ENCODE measurements at regions not wholly inside any gene's neighbourhood (a gene's known extent, or its start where the extent isn't known, plus 50 kb on each side); places are given as distances from the start of the nearest gene placed in this dataset.
"Not testable (repeated sequence)": the region's sequence is repeated elsewhere in the genome, so short reads cannot be mapped to it uniquely, and the experiment has no call there.

GRCh38 chr1:115164484-115164883, 75.2 kb upstream of the TSPAN2 start:
- Histone ChIP-seq H3K9me3 (ENCODE audit: control insufficient read depth in 2 of 2, low read length in 2 of 2) (no peaks in the 10 kb centered on the region), H3K9ac (ENCODE audit: low read length in 2 of 2) (no peak overlapping the region), H3K36me3 (ENCODE audit: control insufficient read depth in 2 of 2, insufficient read depth in 2 of 2, low read length in 2 of 2) (no peaks in the 10 kb centered on the region), H3K27ac (ENCODE audit: low read length) (no peak overlapping the region), H3K4me3 (ENCODE audit: low read length in 2 of 2) (no peak overlapping the region), H3K27me3 (ENCODE audit: control insufficient read depth in 1 of 2, insufficient read depth in 2 of 2, low read length in 2 of 2) (no peaks in the 10 kb centered on the region), H3K4me1 (ENCODE audit: control insufficient read depth, insufficient read depth, low read length) (no peaks in the 10 kb centered on the region)

- Histone ChIP-seq H3K4me1 (ENCODE audit: control insufficient read depth, insufficient read depth, low read length) (peaks cover 8% of the 10 kb centered on the region), H3K27me3 (ENCODE audit: control insufficient read depth in 1 of 2, insufficient read depth in 2 of 2, low read length in 2 of 2) (no peaks in the 10 kb centered on the region), H3K27ac (ENCODE audit: low read length) (no peak overlapping the region), H3K9me3 (ENCODE audit: control insufficient read depth in 2 of 2, low read length in 2 of 2) (no peaks in the 10 kb centered on the region), H3K9ac (ENCODE audit: low read length in 2 of 2) (no peak overlapping the region), H3K36me3 (ENCODE audit: control insufficient read depth in 2 of 2, insufficient read depth in 2 of 2, low read length in 2 of 2) (no peaks in the 10 kb centered on the region), H3K4me3 (ENCODE audit: low read length in 2 of 2) (no peak overlapping the region)
These were observed 71.4 kb upstream of the TSPAN2 start for GRCh38 chr1:115160728-115161127.

GRCh38 chr1:115159958-115160357, 70.7 kb upstream of the TSPAN2 start:
- no peak overlapping the region for H3K4me3 ChIP-seq (ENCODE audit: low read length in 2 of 2)
- no peaks in the 10 kb centered on the region for H3K36me3 ChIP-seq (ENCODE audit: control insufficient read depth in 2 of 2, insufficient read depth in 2 of 2, low read length in 2 of 2)

GRCh38 chr1:115158181-115158580, 68.9 kb upstream of the TSPAN2 start:
- Histone ChIP-seq H3K36me3 (ENCODE audit: control insufficient read depth in 2 of 2, insufficient read depth in 2 of 2, low read length in 2 of 2) (no peaks in the 10 kb centered on the region), H3K27me3 (ENCODE audit: control insufficient read depth in 1 of 2, insufficient read depth in 2 of 2, low read length in 2 of 2) (no peaks in the 10 kb centered on the region), H3K27ac (ENCODE audit: low read length) (no peak overlapping the region), H3K4me3 (ENCODE audit: low read length in 2 of 2) (no peak overlapping the region), H3K9ac (ENCODE audit: low read length in 2 of 2) (no peak overlapping the region), H3K4me1 (ENCODE audit: control insufficient read depth, insufficient read depth, low read length) (peaks cover 8% of the 10 kb centered on the region), H3K9me3 (ENCODE audit: control insufficient read depth in 2 of 2, low read length in 2 of 2) (no peaks in the 10 kb centered on the region)

More at GRCh38 chr1:115159958-115160357, 70.7 kb upstream of the TSPAN2 start:
- no peak overlapping the region for H3K27ac ChIP-seq (ENCODE audit: low read length)
- peaks cover 8% of the 10 kb centered on the region for H3K4me1 ChIP-seq (ENCODE audit: control insufficient read depth, insufficient read depth, low read length)
- H3K9me3 ChIP-seq (ENCODE audit: control insufficient read depth in 2 of 2, low read length in 2 of 2): no peaks in the 10 kb centered on the region
- H3K9ac ChIP-seq (ENCODE audit: low read length in 2 of 2): no peak overlapping the region
- no peaks in the 10 kb centered on the region for H3K27me3 ChIP-seq (ENCODE audit: control insufficient read depth in 1 of 2, insufficient read depth in 2 of 2, low read length in 2 of 2)

- H3K4me1 ChIP-seq (ENCODE audit: control insufficient read depth, insufficient read depth, low read length): peaks cover 8% of the 10 kb centered on the region
These were observed 67.6 kb upstream of the TSPAN2 start for GRCh38 chr1:115156826-115157468.

GRCh38 chr1:115153966-115154557, 64.8 kb upstream of the TSPAN2 start:
- no peak overlapping the region for H3K9ac ChIP-seq (ENCODE audit: low read length in 2 of 2)
- peaks cover 8% of the 10 kb centered on the region for H3K4me1 ChIP-seq (ENCODE audit: control insufficient read depth, insufficient read depth, low read length)
- H3K9me3 ChIP-seq (ENCODE audit: control insufficient read depth in 2 of 2, low read length in 2 of 2): no peaks in the 10 kb centered on the region
- no peaks in the 10 kb centered on the region for H3K27me3 ChIP-seq (ENCODE audit: control insufficient read depth in 1 of 2, insufficient read depth in 2 of 2, low read length in 2 of 2)
- no peaks in the 10 kb centered on the region for H3K36me3 ChIP-seq (ENCODE audit: control insufficient read depth in 2 of 2, insufficient read depth in 2 of 2, low read length in 2 of 2)
- H3K27ac ChIP-seq (ENCODE audit: low read length): no peak overlapping the region
- no peak overlapping the region for H3K4me3 ChIP-seq (ENCODE audit: low read length in 2 of 2)

More at GRCh38 chr1:115156826-115157468, 67.6 kb upstream of the TSPAN2 start:
- no peak overlapping the region for H3K27ac ChIP-seq (ENCODE audit: low read length)
- no peak overlapping the region for H3K4me3 ChIP-seq (ENCODE audit: low read length in 2 of 2)
- H3K36me3 ChIP-seq (ENCODE audit: control insufficient read depth in 2 of 2, insufficient read depth in 2 of 2, low read length in 2 of 2): no peaks in the 10 kb centered on the region
- H3K9me3 ChIP-seq (ENCODE audit: control insufficient read depth in 2 of 2, low read length in 2 of 2): no peaks in the 10 kb centered on the region
- no peaks in the 10 kb centered on the region for H3K27me3 ChIP-seq (ENCODE audit: control insufficient read depth in 1 of 2, insufficient read depth in 2 of 2, low read length in 2 of 2)
- H3K9ac ChIP-seq (ENCODE audit: low read length in 2 of 2): no peak overlapping the region

GRCh38 chr1:115147928-115148327, 58.6 kb upstream of the TSPAN2 start:
- H3K27ac ChIP-seq (ENCODE audit: low read length); H3K9me3 ChIP-seq (ENCODE audit: control insufficient read depth in 2 of 2, low read length in 2 of 2); H3K4me1 ChIP-seq (ENCODE audit: control insufficient read depth, insufficient read depth, low read length); H3K9ac ChIP-seq (ENCODE audit: low read length in 2 of 2); H3K36me3 ChIP-seq (ENCODE audit: control insufficient read depth in 2 of 2, insufficient read depth in 2 of 2, low read length in 2 of 2); H3K27me3 ChIP-seq (ENCODE audit: control insufficient read depth in 1 of 2, insufficient read depth in 2 of 2, low read length in 2 of 2); H3K4me3 ChIP-seq (ENCODE audit: low read length in 2 of 2): not testable (repeated sequence)

- Histone ChIP-seq H3K36me3 (ENCODE audit: control insufficient read depth in 2 of 2, insufficient read depth in 2 of 2, low read length in 2 of 2) (no peaks in the 10 kb centered on the region), H3K9ac (ENCODE audit: low read length in 2 of 2) (no peak overlapping the region), H3K4me1 (ENCODE audit: control insufficient read depth, insufficient read depth, low read length) (no peaks in the 10 kb centered on the region), H3K9me3 (ENCODE audit: control insufficient read depth in 2 of 2, low read length in 2 of 2) (no peaks in the 10 kb centered on the region), H3K4me3 (ENCODE audit: low read length in 2 of 2) (no peak overlapping the region), H3K27ac (ENCODE audit: low read length) (no peak overlapping the region), H3K27me3 (ENCODE audit: control insufficient read depth in 1 of 2, insufficient read depth in 2 of 2, low read length in 2 of 2) (peaks cover 0 to 3% of the 10 kb centered on the region in 2 donors)
These were observed 55.9 kb upstream of the TSPAN2 start for GRCh38 chr1:115145226-115145625.

GRCh38 chr1:115144176-115144575, 54.9 kb upstream of the TSPAN2 start:
- no peak overlapping the region for H3K9ac ChIP-seq (ENCODE audit: low read length in 2 of 2)
- H3K27ac ChIP-seq (ENCODE audit: low read length): no peak overlapping the region
- H3K9me3 ChIP-seq (ENCODE audit: control insufficient read depth in 2 of 2, low read length in 2 of 2): no peaks in the 10 kb centered on the region
- H3K4me3 ChIP-seq (ENCODE audit: low read length in 2 of 2): no peak overlapping the region
- H3K4me1 ChIP-seq (ENCODE audit: control insufficient read depth, insufficient read depth, low read length): peaks cover 1% of the 10 kb centered on the region
- H3K36me3 ChIP-seq (ENCODE audit: control insufficient read depth in 2 of 2, insufficient read depth in 2 of 2, low read length in 2 of 2): no peaks in the 10 kb centered on the region
- H3K27me3 ChIP-seq (ENCODE audit: control insufficient read depth in 1 of 2, insufficient read depth in 2 of 2, low read length in 2 of 2): peaks cover 0 to 3% of the 10 kb centered on the region in 2 donors

- peaks cover 3% of the 10 kb centered on the region for H3K4me1 ChIP-seq (ENCODE audit: control insufficient read depth, insufficient read depth, low read length)
- peaks cover 0 to 3% of the 10 kb centered on the region in 2 donors for H3K27me3 ChIP-seq (ENCODE audit: control insufficient read depth in 1 of 2, insufficient read depth in 2 of 2, low read length in 2 of 2)
- no peak overlapping the region for H3K4me3 ChIP-seq (ENCODE audit: low read length in 2 of 2)
- H3K9me3 ChIP-seq (ENCODE audit: control insufficient read depth in 2 of 2, low read length in 2 of 2): no peaks in the 10 kb centered on the region
- no peak overlapping the region for H3K9ac ChIP-seq (ENCODE audit: low read length in 2 of 2)
- no peak overlapping the region for H3K27ac ChIP-seq (ENCODE audit: low read length)
- H3K36me3 ChIP-seq (ENCODE audit: control insufficient read depth in 2 of 2, insufficient read depth in 2 of 2, low read length in 2 of 2): no peaks in the 10 kb centered on the region
These were observed 53.3 kb upstream of the TSPAN2 start for GRCh38 chr1:115142616-115143015.

- no peak overlapping the region for H3K9ac ChIP-seq (ENCODE audit: low read length in 2 of 2)
- H3K9me3 ChIP-seq (ENCODE audit: control insufficient read depth in 2 of 2, low read length in 2 of 2): no peaks in the 10 kb centered on the region
- no peak overlapping the region for H3K4me3 ChIP-seq (ENCODE audit: low read length in 2 of 2)
- H3K27ac ChIP-seq (ENCODE audit: low read length): no peak overlapping the region
- H3K27me3 ChIP-seq (ENCODE audit: control insufficient read depth in 1 of 2, insufficient read depth in 2 of 2, low read length in 2 of 2): peaks cover 0 to 3% of the 10 kb centered on the region in 2 donors
- no peaks in the 10 kb centered on the region for H3K36me3 ChIP-seq (ENCODE audit: control insufficient read depth in 2 of 2, insufficient read depth in 2 of 2, low read length in 2 of 2)
- peaks cover 3% of the 10 kb centered on the region for H3K4me1 ChIP-seq (ENCODE audit: control insufficient read depth, insufficient read depth, low read length)
These were observed 51.8 kb upstream of the TSPAN2 start for GRCh38 chr1:115141145-115141454.

All from stomach smooth muscle (tissue), 2 donors.